ENCODE measurements at regions not wholly inside any gene's neighbourhood (a gene's known extent, or its start where the extent isn't known, plus 50 kb on each side); places are given as distances from the start of the nearest gene placed in this dataset.

GRCh38 chr5:114657342-114658130, 295.7 kb downstream of the KCNN2 start:
- no peaks in the 10 kb centered on the region for H3K9me3 Mint-ChIP-seq
- H3K36me3 Mint-ChIP-seq = no peaks in the 10 kb centered on the region
- TF ChIP-seq CTCF (conservative IDR thresholded peaks at IDR 0.05) = no peak
- H3K27ac Mint-ChIP-seq = no peak overlapping the region
- no peak for DNase-seq (ENCODE audit: extremely low spot score, unreplicated experiment)
- H3K4me1 Mint-ChIP-seq (ENCODE audit: unreplicated experiment) = no peaks in the 10 kb centered on the region
- no peaks in the 10 kb centered on the region for H3K27me3 Mint-ChIP-seq
- H3K4me3 Mint-ChIP-seq = no peak overlapping the region

- TF ChIP-seq CTCF (conservative IDR thresholded peaks at IDR 0.05) = no peak
- H3K9me3 Mint-ChIP-seq = no peaks in the 10 kb centered on the region
- no peak overlapping the region for H3K4me3 Mint-ChIP-seq
- H3K4me1 Mint-ChIP-seq (ENCODE audit: unreplicated experiment) = peaks cover 7% of the 10 kb centered on the region
- no peaks in the 10 kb centered on the region for H3K36me3 Mint-ChIP-seq
- no peak for DNase-seq (ENCODE audit: extremely low spot score, unreplicated experiment)
- H3K27ac Mint-ChIP-seq = no peak overlapping the region
- no peaks in the 10 kb centered on the region for H3K27me3 Mint-ChIP-seq
These were observed 288.0 kb downstream of the KCNN2 start for GRCh38 chr5:114649878-114650277.

GRCh38 chr5:114648940-114649339, 287.1 kb downstream of the KCNN2 start:
- Mint-ChIP-seq H3K36me3 (no peaks in the 10 kb centered on the region), H3K4me1 (ENCODE audit: unreplicated experiment) (peaks cover 7% of the 10 kb centered on the region), H3K27ac (no peak overlapping the region), H3K9me3 (peaks cover 3% of the 10 kb centered on the region), H3K4me3 (no peak overlapping the region), H3K27me3 (no peaks in the 10 kb centered on the region)
- DNase-seq (ENCODE audit: extremely low spot score, unreplicated experiment) = no peak
- TF ChIP-seq CTCF (conservative IDR thresholded peaks at IDR 0.05) = no peak

- H3K27ac Mint-ChIP-seq = no peak overlapping the region
- H3K4me1 Mint-ChIP-seq (ENCODE audit: unreplicated experiment) = no peaks in the 10 kb centered on the region
- no peaks in the 10 kb centered on the region for H3K27me3 Mint-ChIP-seq
- H3K36me3 Mint-ChIP-seq = no peaks in the 10 kb centered on the region
- TF ChIP-seq CTCF (conservative IDR thresholded peaks at IDR 0.05) = no peak
- no peak for DNase-seq (ENCODE audit: extremely low spot score, unreplicated experiment)
- H3K9me3 Mint-ChIP-seq = peaks cover 3% of the 10 kb centered on the region
- H3K4me3 Mint-ChIP-seq = no peak overlapping the region
These were observed 282.7 kb downstream of the KCNN2 start for GRCh38 chr5:114644576-114644975.

GRCh38 chr5:114636271-114636670, 274.4 kb downstream of the KCNN2 start:
- Mint-ChIP-seq H3K36me3 (no peaks in the 10 kb centered on the region), H3K27me3 (no peaks in the 10 kb centered on the region), H3K4me1 (ENCODE audit: unreplicated experiment) (no peaks in the 10 kb centered on the region), H3K9me3 (no peaks in the 10 kb centered on the region), H3K4me3 (no peak overlapping the region), H3K27ac (no peak overlapping the region)
- no peak for TF ChIP-seq CTCF (conservative IDR thresholded peaks at IDR 0.05)
- DNase-seq (ENCODE audit: extremely low spot score, unreplicated experiment) = no peak
